T-helper 9 cell (primary cell): ENCODE measurements at regions not wholly inside any gene's neighbourhood (a gene's known extent, or its start where the extent isn't known, plus 50 kb on each side); places are given as distances from the start of the nearest gene placed in this dataset.

Experiments
- DNase-seq: peaks from one replicate; pipeline ENCODE4 v3.0.0-alpha.2; 2020

- no peak for DNase-seq
Observed at GRCh38 chr10:129325893-129326292, 141.1 kb upstream of the MGMT start.

- no peak for DNase-seq
Observed at GRCh38 chr10:129328546-129328945, 138.5 kb upstream of the MGMT start.

GRCh38 chr10:129329385-129330055 lies 137.5 kb upstream of the MGMT start:
- DNase-seq = no peak

GRCh38 chr10:129330211-129330610 lies 136.8 kb upstream of the MGMT start:
- no peak for DNase-seq

GRCh38 chr10:129331207-129331838 lies 135.7 kb upstream of the MGMT start:
- no peak for DNase-seq

- no peak for DNase-seq
Observed at GRCh38 chr10:129331839-129332220, 135.2 kb upstream of the MGMT start.

- DNase-seq = no peak
Observed at GRCh38 chr10:129332476-129332875, 134.6 kb upstream of the MGMT start.

GRCh38 chr10:129333706-129334105 lies 133.3 kb upstream of the MGMT start:
- DNase-seq = no peak

GRCh38 chr10:129334266-129334665 lies 132.8 kb upstream of the MGMT start:
- DNase-seq = no peak

- no peak for DNase-seq
Observed at GRCh38 chr10:129335396-129335795, 131.6 kb upstream of the MGMT start.

- no peak for DNase-seq
Observed at GRCh38 chr10:129335942-129336341, 131.1 kb upstream of the MGMT start.

- no peak for DNase-seq
Observed at GRCh38 chr10:129339191-129339590, 127.8 kb upstream of the MGMT start.

GRCh38 chr10:129339841-129340240 lies 127.2 kb upstream of the MGMT start:
- DNase-seq = no peak

GRCh38 chr10:129341087-129341486 lies 126.0 kb upstream of the MGMT start:
- no peak for DNase-seq

- no peak for DNase-seq
Observed at GRCh38 chr10:129342385-129342784, 124.7 kb upstream of the MGMT start.

GRCh38 chr10:129343141-129343540 lies 123.9 kb upstream of the MGMT start:
- DNase-seq = no peak

- DNase-seq = no peak
Observed at GRCh38 chr10:129344103-129344502, 122.9 kb upstream of the MGMT start.

GRCh38 chr10:129344731-129345355 lies 122.2 kb upstream of the MGMT start:
- DNase-seq = no peak

GRCh38 chr10:129345763-129346162 lies 121.3 kb upstream of the MGMT start:
- no peak for DNase-seq

GRCh38 chr10:129350690-129351089 lies 116.4 kb upstream of the MGMT start:
- DNase-seq = no peak

- no peak for DNase-seq
Observed at GRCh38 chr10:129353101-129353500, 113.9 kb upstream of the MGMT start.

- no peak for DNase-seq
Observed at GRCh38 chr10:129360046-129360445, 107.0 kb upstream of the MGMT start.

- DNase-seq = no peak
Observed at GRCh38 chr10:129361676-129362376, 105.2 kb upstream of the MGMT start.

GRCh38 chr10:129364949-129365348 lies 102.1 kb upstream of the MGMT start:
- DNase-seq = no peak
